OCI-LY7 (cell line): ENCODE measurements at regions not wholly inside any gene's neighbourhood (a gene's known extent, or its start where the extent isn't known, plus 50 kb on each side); places are given as distances from the start of the nearest gene placed in this dataset.

Source experiments
- BruUV-seq: library from RNA; stranded (reverse); fragments of 400-500 nt; replicated peaks from 2 replicates; lab custom pipeline; 2021; lab: Mats Ljungman, UMichigan
- CTCF ChIA-PET: fragments of 300-600 bp; sonication (Branson Sonifier 250); formaldehyde crosslinking; loops from one replicate; lab custom pipeline; 2022; ENCODE audit warnings: antibody characterized with exemption; ENCODE audit not compliant: unreplicated experiment; lab: Charles Lee
- POLR2A ChIA-PET: fragments of 300-600 bp; sonication (Branson Sonifier 250); formaldehyde crosslinking; loops from one replicate; lab custom pipeline; 2022; ENCODE audit warnings: antibody characterized with exemption; lab: Charles Lee
- DNase-seq: peaks from one replicate; pipeline ENCODE4 v3.0.0-alpha.2; 2015; ENCODE audit warnings: low spot score
- H2AFZ ChIP-seq: fragments of 200-600 bp; sonication (generic), shearing (Covaris generic); 2 replicates; pipeline ENCODE4 v1.6.1; 2014; ENCODE audit warnings: mild to moderate bottlenecking, antibody characterized with exemption, low read length, moderate library complexity
- H3K27ac ChIP-seq: fragments of 200-600 bp; sonication (generic); 2 replicates; pipeline ENCODE4 v1.5.1; 2014; ENCODE audit warnings: mixed run types, low read depth, mild to moderate bottlenecking, moderate library complexity, low read length, inconsistent platforms; ENCODE audit not compliant: poor library complexity, severe bottlenecking
- H3K36me3 ChIP-seq: fragments of 200-600 bp; sonication (generic); 2 replicates; pipeline ENCODE4 v1.6.1; 2014; ENCODE audit warnings: mild to moderate bottlenecking, antibody characterized with exemption, low read length, moderate library complexity, mixed read lengths; ENCODE audit not compliant: insufficient read depth
- H3K4me1 ChIP-seq: fragments of 200-600 bp; sonication (generic); 2 replicates; pipeline ENCODE4 v1.5.1; 2014; ENCODE audit warnings: mild to moderate bottlenecking, low read length; ENCODE audit not compliant: insufficient read depth, poor library complexity, severe bottlenecking
- H3K4me2 ChIP-seq: fragments of 200-600 bp; sonication (generic); 2 replicates; pipeline ENCODE4 v1.6.1; 2014; ENCODE audit warnings: mild to moderate bottlenecking, low read length
- H3K4me3 ChIP-seq: fragments of 200-600 bp; sonication (generic); 2 replicates; pipeline ENCODE4 v1.5.1; 2014; ENCODE audit warnings: mild to moderate bottlenecking, low read depth, low read length; ENCODE audit not compliant: poor library complexity, severe bottlenecking
- H3K79me2 ChIP-seq: fragments of 200-600 bp; sonication (generic); 2 replicates; pipeline ENCODE4 v1.6.1; 2016; ENCODE audit warnings: low read depth, mild to moderate bottlenecking, low read length, moderate library complexity, mixed read lengths; ENCODE audit not compliant: insufficient read depth
- H3K9me2 ChIP-seq: fragments of 200-600 bp; sonication (generic); 2 replicates; pipeline ENCODE4 v1.6.1; 2016; ENCODE audit warnings: mild to moderate bottlenecking, low read length, mixed read lengths; ENCODE audit not compliant: insufficient read depth
- H3K9me3 ChIP-seq: fragments of 200-600 bp; sonication (generic); 2 replicates; pipeline ENCODE4 v1.6.1; 2014; ENCODE audit warnings: mild to moderate bottlenecking, mixed run types, low read length, mixed read lengths
- H4K20me1 ChIP-seq: fragments of 200-600 bp; sonication (generic); 2 replicates; pipeline ENCODE4 v1.6.1; 2014; ENCODE audit warnings: mild to moderate bottlenecking, antibody characterized with exemption, low read length, moderate library complexity, mixed read lengths; ENCODE audit not compliant: insufficient read depth
- EZH2phosphoT487 ChIP-seq: fragments of 200-600 bp; sonication (generic); IDR thresholded peaks from 2 replicates; pipeline ENCODE4 v1.6.1; 2018; ENCODE audit warnings: low read depth, borderline replicate concordance, mild to moderate bottlenecking, mixed run types, antibody characterized with exemption, low read length, moderate library complexity, mixed read lengths
- intact Hi-C: fragments of 100-400 bp; cut with micrococcal nuclease; formaldehyde crosslinking; loops from one replicate; pipeline ENCODE4 v1.10.0; 2022; ENCODE audit not compliant: unreplicated experiment
- TF ChIP-seq, protein P1 (sequence below): fragments of 200-600 bp; sonication (generic); conservative IDR thresholded peaks from 2 replicates; pipeline ENCODE4 v1.5.1; 2014; ENCODE audit warnings: mild to moderate bottlenecking, antibody characterized with exemption, low read length, moderate library complexity, mixed read lengths

DNA sequence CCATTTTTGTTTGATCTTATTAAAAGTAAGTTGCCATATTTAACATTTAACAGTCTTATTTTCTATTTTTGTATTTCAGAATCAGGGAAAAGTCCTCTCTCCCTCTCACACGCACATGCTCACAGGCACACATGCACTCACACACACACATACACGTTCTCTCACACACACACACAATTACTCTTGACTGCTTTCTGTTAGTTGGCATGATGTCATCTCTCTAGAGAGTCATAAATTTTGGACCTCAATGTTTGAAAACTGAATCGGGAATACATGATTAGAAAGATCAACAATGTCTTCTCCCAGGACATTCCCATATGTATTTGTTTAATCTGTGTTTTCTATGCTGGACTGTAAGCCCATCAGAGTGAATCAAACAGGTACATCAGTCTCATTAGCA is 165.7 kb upstream of the AHR start:
- DNase-seq: no peak
- no peak overlapping the region for H3K4me2 ChIP-seq
- no peak for TF ChIP-seq EZH2phosphoT487
- TF ChIP-seq, protein P1, sequence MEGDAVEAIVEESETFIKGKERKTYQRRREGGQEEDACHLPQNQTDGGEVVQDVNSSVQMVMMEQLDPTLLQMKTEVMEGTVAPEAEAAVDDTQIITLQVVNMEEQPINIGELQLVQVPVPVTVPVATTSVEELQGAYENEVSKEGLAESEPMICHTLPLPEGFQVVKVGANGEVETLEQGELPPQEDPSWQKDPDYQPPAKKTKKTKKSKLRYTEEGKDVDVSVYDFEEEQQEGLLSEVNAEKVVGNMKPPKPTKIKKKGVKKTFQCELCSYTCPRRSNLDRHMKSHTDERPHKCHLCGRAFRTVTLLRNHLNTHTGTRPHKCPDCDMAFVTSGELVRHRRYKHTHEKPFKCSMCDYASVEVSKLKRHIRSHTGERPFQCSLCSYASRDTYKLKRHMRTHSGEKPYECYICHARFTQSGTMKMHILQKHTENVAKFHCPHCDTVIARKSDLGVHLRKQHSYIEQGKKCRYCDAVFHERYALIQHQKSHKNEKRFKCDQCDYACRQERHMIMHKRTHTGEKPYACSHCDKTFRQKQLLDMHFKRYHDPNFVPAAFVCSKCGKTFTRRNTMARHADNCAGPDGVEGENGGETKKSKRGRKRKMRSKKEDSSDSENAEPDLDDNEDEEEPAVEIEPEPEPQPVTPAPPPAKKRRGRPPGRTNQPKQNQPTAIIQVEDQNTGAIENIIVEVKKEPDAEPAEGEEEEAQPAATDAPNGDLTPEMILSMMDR: no peak
- H3K4me3 ChIP-seq: no peak overlapping the region
- no peaks in the 10 kb centered on the region for H3K36me3 ChIP-seq
- no peaks in the 10 kb centered on the region for H4K20me1 ChIP-seq
- no peaks in the 10 kb centered on the region for H3K9me2 ChIP-seq
- H3K9me3 ChIP-seq: no peaks in the 10 kb centered on the region
- no peaks in the 10 kb centered on the region for H3K4me1 ChIP-seq
- CTCF ChIA-PET: no interaction called here
- intact Hi-C loops: no loop called here
- no peak overlapping the region for H3K27ac ChIP-seq
- H2AFZ ChIP-seq: no peak overlapping the region
- no peaks in the 10 kb centered on the region for H3K79me2 ChIP-seq
- POLR2A ChIA-PET: no interaction called here
- BruUV-seq: no TSS peak

DNA sequence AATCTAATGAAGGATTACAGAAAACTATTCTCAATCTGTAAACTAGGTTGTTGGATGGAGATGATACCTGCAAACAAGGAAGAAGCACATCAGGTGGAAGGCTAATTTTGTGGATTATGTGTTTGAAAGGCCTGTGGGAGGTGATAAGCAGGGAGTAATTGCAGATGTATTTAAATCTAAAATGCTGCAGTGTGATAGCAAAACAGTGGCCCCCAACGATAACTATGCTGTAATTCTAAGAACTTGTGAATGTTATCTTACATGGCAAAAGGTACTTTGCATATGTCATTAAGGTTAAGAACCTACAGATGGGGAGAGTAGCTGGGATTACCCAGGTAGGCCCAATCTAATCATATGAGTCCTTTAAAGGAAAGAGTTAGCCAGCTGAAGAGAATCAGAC is 164.5 kb upstream of the AHR start:
- H3K4me1 ChIP-seq: no peaks in the 10 kb centered on the region
- H3K4me2 ChIP-seq: no peak overlapping the region
- no peaks in the 10 kb centered on the region for H4K20me1 ChIP-seq
- H3K79me2 ChIP-seq: no peaks in the 10 kb centered on the region
- intact Hi-C loops: no loop called here
- TF ChIP-seq, protein P1: no peak
- no peak for TF ChIP-seq EZH2phosphoT487
- H2AFZ ChIP-seq: no peak overlapping the region
- H3K4me3 ChIP-seq: no peak overlapping the region
- H3K27ac ChIP-seq: no peak overlapping the region
- CTCF ChIA-PET: no interaction called here
- H3K9me2 ChIP-seq: no peaks in the 10 kb centered on the region
- no peaks in the 10 kb centered on the region for H3K9me3 ChIP-seq
- DNase-seq: no peak
- no TSS peak for BruUV-seq
- POLR2A ChIA-PET: no interaction called here
- H3K36me3 ChIP-seq: no peaks in the 10 kb centered on the region

DNA sequence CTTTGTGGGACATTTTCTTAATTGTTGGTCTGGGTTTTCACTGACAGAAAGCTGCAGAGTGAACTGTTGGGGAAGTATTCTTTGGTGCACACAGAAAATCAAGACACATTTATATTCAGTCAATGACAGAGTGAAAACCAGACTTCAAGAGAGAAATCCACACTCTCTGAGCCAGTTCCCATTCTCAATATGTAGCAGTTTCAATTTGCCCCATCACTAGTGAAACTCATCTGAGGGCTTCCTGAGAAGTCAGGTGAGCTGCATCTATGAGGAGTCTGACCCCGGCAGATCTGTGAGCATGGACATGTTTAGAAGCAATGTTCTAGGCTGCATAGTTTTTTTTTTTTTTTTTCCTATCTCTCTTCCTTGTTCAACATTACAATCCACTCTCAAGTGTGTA is 163.7 kb upstream of the AHR start:
- H3K4me1 ChIP-seq: no peaks in the 10 kb centered on the region
- no peak overlapping the region for H3K4me2 ChIP-seq
- H3K4me3 ChIP-seq: no peak overlapping the region
- CTCF ChIA-PET: no interaction called here
- H3K79me2 ChIP-seq: no peaks in the 10 kb centered on the region
- no peaks in the 10 kb centered on the region for H3K9me2 ChIP-seq
- H2AFZ ChIP-seq: no peak overlapping the region
- intact Hi-C loops: no loop called here
- TF ChIP-seq, protein P1: no peak
- no peak for TF ChIP-seq EZH2phosphoT487
- no peaks in the 10 kb centered on the region for H3K9me3 ChIP-seq
- POLR2A ChIA-PET: no interaction called here
- H3K36me3 ChIP-seq: no peaks in the 10 kb centered on the region
- H4K20me1 ChIP-seq: no peaks in the 10 kb centered on the region
- no peak for DNase-seq
- H3K27ac ChIP-seq: no peak overlapping the region
- no TSS peak for BruUV-seq
